Left ventricle myocardium inferior (tissue), 1 donor: ENCODE measurements at regions not wholly inside any gene's neighbourhood (a gene's known extent, or its start where the extent isn't known, plus 50 kb on each side); places are given as distances from the start of the nearest gene placed in this dataset.

Source experiments
- DNase-seq: peaks from one replicate; pipeline ENCODE4 v3.0.0-alpha.2; 2020
- H3K27ac ChIP-seq: fragments of 200-600 bp; replicated peaks from 2 replicates; pipeline ENCODE4 v1.8.0; 2021
- H3K27me3 ChIP-seq: fragments of 200-600 bp; 2 replicates; pipeline ENCODE4 v1.8.0; 2021; ENCODE audit warnings: low read depth
- H3K36me3 ChIP-seq: fragments of 200-600 bp; 2 replicates; pipeline ENCODE4 v1.8.0; 2021
- H3K4me1 ChIP-seq: fragments of 200-600 bp; 2 replicates; pipeline ENCODE4 v1.8.0; 2021
- H3K4me3 ChIP-seq: fragments of 200-600 bp; 2 replicates; pipeline ENCODE4 v1.8.0; 2021; ENCODE audit warnings: mild to moderate bottlenecking, moderate library complexity
- H3K9me3 ChIP-seq: fragments of 200-600 bp; replicated peaks from 2 replicates; pipeline ENCODE4 v1.8.0; 2021
- CTCF ChIP-seq: fragments of 200-600 bp; IDR thresholded peaks from 2 replicates; pipeline ENCODE4 v1.8.0; 2021; ENCODE audit warnings: antibody characterized with exemption, mild to moderate bottlenecking, borderline replicate concordance
- intact Hi-C: fragments of 100-400 bp; cut with micrococcal nuclease; formaldehyde crosslinking; loops from one replicate; pipeline ENCODE4 v1.11.0; 2022
- donor health status: DM: no; HTN: yes; CAD: no; lungs with severe emphysema.

- Histone ChIP-seq H3K4me1 (no peaks in the 10 kb centered on the region), H3K4me3 (no peak overlapping the region), H3K27ac (no peak overlapping the region), H3K9me3 (no peaks in the 10 kb centered on the region), H3K27me3 (no peaks in the 10 kb centered on the region), H3K36me3 (no peaks in the 10 kb centered on the region)
- intact Hi-C loops, result no loop called here
- no peak for TF ChIP-seq CTCF
- DNase-seq, result no peak
Measured at GRCh38 chr5:8386719-8387288, 517.9 kb downstream of the MTRR start.

- no peak overlapping the region for H3K27ac ChIP-seq
Measured at GRCh38 chr5:8391911-8392310, 523.0 kb downstream of the MTRR start.

GRCh38 chr5:8393240-8393639 lies 524.3 kb downstream of the MTRR start:
- no peak overlapping the region for H3K27ac ChIP-seq
- no peak for DNase-seq
- H3K36me3 ChIP-seq, result no peaks in the 10 kb centered on the region
- intact Hi-C loops, result no loop called here
- no peaks in the 10 kb centered on the region for H3K27me3 ChIP-seq
- H3K9me3 ChIP-seq, result no peaks in the 10 kb centered on the region
- H3K4me1 ChIP-seq, result no peaks in the 10 kb centered on the region
- H3K4me3 ChIP-seq, result no peak overlapping the region
- no peak for TF ChIP-seq CTCF

More at GRCh38 chr5:8391911-8392310, 523.0 kb downstream of the MTRR start:
- Histone ChIP-seq H3K4me3 (no peak overlapping the region), H3K36me3 (no peaks in the 10 kb centered on the region), H3K9me3 (no peaks in the 10 kb centered on the region), H3K4me1 (no peaks in the 10 kb centered on the region), H3K27me3 (no peaks in the 10 kb centered on the region)
- no peak for TF ChIP-seq CTCF
- intact Hi-C loops, result no loop called here
- no peak for DNase-seq

GRCh38 chr5:8394965-8395364 lies 526.0 kb downstream of the MTRR start:
- Histone ChIP-seq H3K4me1 (no peaks in the 10 kb centered on the region), H3K36me3 (no peaks in the 10 kb centered on the region), H3K9me3 (no peaks in the 10 kb centered on the region), H3K27ac (no peak overlapping the region), H3K27me3 (no peaks in the 10 kb centered on the region), H3K4me3 (no peak overlapping the region)
- no peak for DNase-seq
- intact Hi-C loops, result no loop called here
- no peak for TF ChIP-seq CTCF

GRCh38 chr5:8396246-8396645 lies 527.3 kb downstream of the MTRR start:
- H3K27me3 ChIP-seq, result no peaks in the 10 kb centered on the region
- H3K4me3 ChIP-seq, result no peak overlapping the region
- H3K4me1 ChIP-seq, result no peaks in the 10 kb centered on the region
- H3K9me3 ChIP-seq, result no peaks in the 10 kb centered on the region
- intact Hi-C loops, result no loop called here
- H3K27ac ChIP-seq, result no peak overlapping the region
- no peak for DNase-seq
- H3K36me3 ChIP-seq, result no peaks in the 10 kb centered on the region
- TF ChIP-seq CTCF, result no peak
